ENCODE measurements at regions not wholly inside any gene's neighbourhood (a gene's known extent, or its start where the extent isn't known, plus 50 kb on each side); places are given as distances from the start of the nearest gene placed in this dataset.
A peak's percentile ranks its signal among the peaks of the same experiment; 100 is the strongest.

- H3K27ac ChIP-seq, result no peak overlapping the region
- TF ChIP-seq ZFX (IDR thresholded peaks at IDR 0.05) (no peak), CTCF (conservative IDR thresholded peaks at IDR 0.05) (no peak)
These were observed 55.4 kb upstream of the RNF180 start for GRCh38 chr5:64110222-64110621.

DNA sequence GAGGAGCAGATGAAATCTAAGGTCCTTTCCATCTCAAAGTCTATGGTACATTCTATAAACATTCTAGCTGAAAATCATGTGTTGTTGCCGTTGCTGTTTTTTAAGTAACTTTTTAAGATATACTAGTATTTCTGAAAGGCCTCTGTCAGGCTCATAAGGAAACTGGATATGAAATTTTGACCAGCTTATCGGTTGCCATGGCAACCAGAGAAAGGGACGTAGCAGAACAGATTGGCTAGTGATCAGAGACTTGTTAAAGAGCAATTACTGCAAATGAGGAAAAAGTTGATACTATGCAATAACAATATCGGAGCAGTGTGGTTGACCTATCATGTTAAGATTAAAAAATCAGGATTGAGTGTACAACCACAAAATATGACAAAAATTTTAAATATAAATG is 57.0 kb upstream of the RNF180 start:
- TF ChIP-seq CTCF (conservative IDR thresholded peaks at IDR 0.05) (no peak), ZFX (IDR thresholded peaks at IDR 0.05) (no peak)
- H3K27ac ChIP-seq, result no peak overlapping the region

GRCh38 chr5:64100203-64100602 is 65.4 kb upstream of the RNF180 start:
- TF ChIP-seq ZFX (IDR thresholded peaks at IDR 0.05) (no peak), CTCF (conservative IDR thresholded peaks at IDR 0.05) (peak; percentile 12)
- no peak overlapping the region for H3K27ac ChIP-seq

DNA sequence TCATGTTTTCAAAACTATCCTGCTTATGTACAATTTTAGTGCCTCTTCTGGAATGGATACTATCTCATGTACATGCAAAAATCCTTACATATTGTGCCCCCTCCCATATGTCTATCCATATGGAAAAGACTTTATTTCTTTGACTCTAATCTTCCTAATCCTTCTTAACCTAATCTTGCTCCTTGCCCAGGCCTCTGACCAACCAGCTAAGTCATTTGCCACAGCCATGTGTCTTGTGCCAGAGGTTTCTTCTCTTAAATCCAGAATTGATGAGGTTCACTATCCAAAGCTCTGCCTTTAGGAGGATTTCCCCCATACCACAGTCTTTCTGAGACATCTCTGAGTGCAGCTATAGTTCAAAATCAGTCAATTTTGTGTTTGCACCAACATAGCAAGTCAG is 68.9 kb upstream of the RNF180 start:
- TF ChIP-seq ZFX (IDR thresholded peaks at IDR 0.05) (no peak), CTCF (conservative IDR thresholded peaks at IDR 0.05) (no peak)
- no peak overlapping the region for H3K27ac ChIP-seq

DNA sequence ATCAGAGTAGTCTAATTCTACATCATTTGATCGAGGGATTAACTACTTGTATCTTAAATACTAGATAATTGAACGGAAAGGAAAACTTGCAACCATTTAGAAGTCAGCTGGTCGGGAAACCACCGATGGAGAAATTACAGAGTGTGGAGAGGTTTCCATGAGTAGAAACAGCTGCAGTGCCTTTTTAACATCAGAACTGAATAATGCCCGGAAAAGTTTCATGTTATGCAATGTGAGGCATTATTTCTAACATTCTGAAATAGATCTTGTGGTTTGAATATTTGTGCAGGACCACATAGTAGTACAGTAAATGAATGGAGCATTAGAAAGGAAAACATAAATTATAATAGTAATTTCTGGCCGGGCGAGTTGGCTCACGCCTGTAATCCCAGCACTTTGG is 88.1 kb upstream of the RNF180 start:
- no peak for TF ChIP-seq CTCF (conservative IDR thresholded peaks at IDR 0.05)

DNA sequence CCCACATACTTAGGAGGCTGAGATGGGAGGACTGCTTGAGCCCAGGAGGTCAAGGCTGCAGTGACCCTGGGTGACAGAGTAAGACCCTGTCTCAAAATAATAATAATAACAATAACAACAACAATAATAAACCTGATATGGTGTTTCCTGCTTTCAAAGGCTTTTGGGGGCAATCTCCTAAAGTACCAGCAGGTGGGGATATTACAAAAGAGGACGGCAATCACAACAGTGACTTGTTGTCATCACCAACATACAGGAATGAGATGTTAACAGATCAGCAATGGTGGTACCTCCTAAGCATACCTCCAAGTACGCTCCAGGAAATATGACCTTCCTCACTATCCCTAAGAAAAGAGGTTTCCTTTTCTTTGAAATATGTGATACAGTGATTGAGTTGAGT is 91.1 kb upstream of the RNF180 start:
- H3K27ac ChIP-seq, result no peak overlapping the region
- TF ChIP-seq CTCF (conservative IDR thresholded peaks at IDR 0.05) (peak; percentile 62), ZFX (IDR thresholded peaks at IDR 0.05) (no peak)

More for the DNA sequence above, 88.1 kb upstream of the RNF180 start:
- H3K27ac ChIP-seq, result no peak overlapping the region

GRCh38 chr5:64069486-64069885 is 96.2 kb upstream of the RNF180 start:
- no peak for TF ChIP-seq CTCF (conservative IDR thresholded peaks at IDR 0.05)
- TF ChIP-seq ZFX (IDR thresholded peaks at IDR 0.05), result no peak
- no peak overlapping the region for H3K27ac ChIP-seq
